ENCODE measurements at regions not wholly inside any gene's neighbourhood (a gene's known extent, or its start where the extent isn't known, plus 50 kb on each side); places are given as distances from the start of the nearest gene placed in this dataset.

- Mint-ChIP-seq H3K9me3 (peaks cover 6 to 53% (median 15%) of the 10 kb centered on the region in 11 donors), H3K36me3 (peaks cover 0 to 3% (median 0%) of the 10 kb centered on the region in 5 donors), H3K27ac (no peak overlapping the region), H3K4me1 (no peaks in the 10 kb centered on the region), H3K4me3 (no peak overlapping the region), H3K27me3 (no peaks in the 10 kb centered on the region)
- H3K27me3 ChIP-seq (ENCODE audit: control insufficient read depth in 2 of 2, insufficient read depth in 2 of 2, low read length in 2 of 2) = no peaks in the 10 kb centered on the region
- peaks cover 0 to 6% (median 0%) of the 10 kb centered on the region in 3 experiments for H3K9me3 ChIP-seq (ENCODE audit: control insufficient read depth in 2 of 3, low read length in 3 of 3)
- no peak overlapping the region for H3K27ac ChIP-seq (ENCODE audit: low read depth, low read length)
- no peaks in the 10 kb centered on the region for H3K36me3 ChIP-seq (ENCODE audit: control insufficient read depth in 2 of 3, insufficient read depth in 3 of 3, low read length in 3 of 3)
- ChIA-PET CTCF (no interaction called here), POLR2A (no interaction called here)
- intact Hi-C loops (cut with micrococcal nuclease) = no loop called here
- no peak overlapping the region for H3K4me3 ChIP-seq (ENCODE audit: low read length)
- DNase-seq = no peak
- H3K4me1 ChIP-seq (ENCODE audit: control insufficient read depth in 2 of 2, insufficient read depth in 2 of 2, low read length in 2 of 2) = no peaks in the 10 kb centered on the region
- no peak for ATAC-seq
Measured at GRCh38 chr11:23997356-23997755, 499.5 kb upstream of the LUZP2 start.

- CTCF ChIA-PET = no interaction called here
- H3K27me3 Mint-ChIP-seq = no peaks in the 10 kb centered on the region
- no peaks in the 10 kb centered on the region for H3K4me1 Mint-ChIP-seq
Measured at GRCh38 chr11:24005202-24005876, 491.5 kb upstream of the LUZP2 start.

GRCh38 chr11:24043842-24044241 is 453.0 kb upstream of the LUZP2 start:
- Mint-ChIP-seq H3K27ac (no peak overlapping the region), H3K36me3 (no peaks in the 10 kb centered on the region), H3K4me1 (no peaks in the 10 kb centered on the region), H3K9me3 (peaks cover 0 to 25% (median 12%) of the 10 kb centered on the region in 11 donors), H3K27me3 (no peaks in the 10 kb centered on the region), H3K4me3 (no peak overlapping the region)
- Histone ChIP-seq H3K4me1 (ENCODE audit: control insufficient read depth in 2 of 2, insufficient read depth in 2 of 2, low read length in 2 of 2) (no peaks in the 10 kb centered on the region), H3K27me3 (ENCODE audit: control insufficient read depth in 2 of 2, insufficient read depth in 2 of 2, low read length in 2 of 2) (no peaks in the 10 kb centered on the region), H3K4me3 (ENCODE audit: low read length) (no peak overlapping the region), H3K27ac (ENCODE audit: low read depth, low read length) (no peak overlapping the region), H3K9me3 (ENCODE audit: control insufficient read depth in 2 of 3, low read length in 3 of 3) (peaks cover 0 to 10% (median 0%) of the 10 kb centered on the region in 3 experiments), H3K36me3 (ENCODE audit: control insufficient read depth in 2 of 3, insufficient read depth in 3 of 3, low read length in 3 of 3) (no peaks in the 10 kb centered on the region)
- no peak for DNase-seq
- intact Hi-C loops (cut with micrococcal nuclease) = no loop called here
- no peak for ATAC-seq
- POLR2A ChIA-PET = no interaction called here
- CTCF ChIA-PET = no interaction called here

More at GRCh38 chr11:24005202-24005876, 491.5 kb upstream of the LUZP2 start:
- no peak overlapping the region for H3K4me3 Mint-ChIP-seq
- H3K4me3 ChIP-seq (ENCODE audit: low read length) = no peak overlapping the region
- no peaks in the 10 kb centered on the region for H3K4me1 ChIP-seq (ENCODE audit: control insufficient read depth in 2 of 2, insufficient read depth in 2 of 2, low read length in 2 of 2)
- POLR2A ChIA-PET = no interaction called here
- H3K9me3 Mint-ChIP-seq = peaks cover 2 to 21% (median 7%) of the 10 kb centered on the region in 11 donors
- H3K9me3 ChIP-seq (ENCODE audit: control insufficient read depth in 2 of 3, low read length in 3 of 3) = no peaks in the 10 kb centered on the region
- H3K27me3 ChIP-seq (ENCODE audit: control insufficient read depth in 2 of 2, insufficient read depth in 2 of 2, low read length in 2 of 2) = no peaks in the 10 kb centered on the region
- H3K27ac Mint-ChIP-seq = no peak overlapping the region
- ATAC-seq = no peak
- H3K27ac ChIP-seq (ENCODE audit: low read depth, low read length) = no peak overlapping the region
- intact Hi-C loops (cut with micrococcal nuclease) = no loop called here
- H3K36me3 Mint-ChIP-seq = no peaks in the 10 kb centered on the region
- DNase-seq = no peak
- H3K36me3 ChIP-seq (ENCODE audit: control insufficient read depth in 2 of 3, insufficient read depth in 3 of 3, low read length in 3 of 3) = no peaks in the 10 kb centered on the region

- H3K36me3 ChIP-seq (ENCODE audit: control insufficient read depth in 2 of 3, insufficient read depth in 3 of 3, low read length in 3 of 3) = no peaks in the 10 kb centered on the region
- no peak overlapping the region for H3K27ac ChIP-seq (ENCODE audit: low read depth, low read length)
- Mint-ChIP-seq H3K4me1 (no peaks in the 10 kb centered on the region), H3K27me3 (no peaks in the 10 kb centered on the region), H3K9me3 (peaks cover 0 to 32% (median 12%) of the 10 kb centered on the region in 11 donors), H3K36me3 (no peaks in the 10 kb centered on the region), H3K4me3 (no peak overlapping the region), H3K27ac (no peak overlapping the region)
- no peaks in the 10 kb centered on the region for H3K4me1 ChIP-seq (ENCODE audit: control insufficient read depth in 2 of 2, insufficient read depth in 2 of 2, low read length in 2 of 2)
- CTCF ChIA-PET = no interaction called here
- H3K27me3 ChIP-seq (ENCODE audit: control insufficient read depth in 2 of 2, insufficient read depth in 2 of 2, low read length in 2 of 2) = no peaks in the 10 kb centered on the region
- POLR2A ChIA-PET = no interaction called here
- no peak for ATAC-seq
- no peak overlapping the region for H3K4me3 ChIP-seq (ENCODE audit: low read length)
- DNase-seq = no peak
- H3K9me3 ChIP-seq (ENCODE audit: control insufficient read depth in 2 of 3, low read length in 3 of 3) = peaks cover 0 to 10% (median 0%) of the 10 kb centered on the region in 3 experiments
- intact Hi-C loops (cut with micrococcal nuclease) = no loop called here
Measured at GRCh38 chr11:24046731-24047130, 450.1 kb upstream of the LUZP2 start.

- Mint-ChIP-seq H3K4me1 (no peaks in the 10 kb centered on the region), H3K4me3 (no peak overlapping the region), H3K9me3 (peaks cover 0 to 11% (median 0%) of the 10 kb centered on the region in 11 donors), H3K36me3 (no peaks in the 10 kb centered on the region), H3K27ac (no peak overlapping the region), H3K27me3 (no peaks in the 10 kb centered on the region)
- Histone ChIP-seq H3K9me3 (ENCODE audit: control insufficient read depth in 2 of 3, low read length in 3 of 3) (no peaks in the 10 kb centered on the region), H3K27me3 (ENCODE audit: control insufficient read depth in 2 of 2, insufficient read depth in 2 of 2, low read length in 2 of 2) (no peaks in the 10 kb centered on the region), H3K4me1 (ENCODE audit: control insufficient read depth in 2 of 2, insufficient read depth in 2 of 2, low read length in 2 of 2) (no peaks in the 10 kb centered on the region), H3K27ac (ENCODE audit: low read depth, low read length) (no peak overlapping the region), H3K36me3 (ENCODE audit: control insufficient read depth in 2 of 3, insufficient read depth in 3 of 3, low read length in 3 of 3) (no peaks in the 10 kb centered on the region), H3K4me3 (ENCODE audit: low read length) (no peak overlapping the region)
- intact Hi-C loops (cut with micrococcal nuclease) = no loop called here
- DNase-seq (no peak), ATAC-seq (no peak)
- ChIA-PET CTCF (no interaction called here), POLR2A (no interaction called here)
Measured at GRCh38 chr11:24056051-24056450, 440.8 kb upstream of the LUZP2 start.

GRCh38 chr11:24060125-24060524 is 436.7 kb upstream of the LUZP2 start:
- no peak for ATAC-seq
- ChIA-PET POLR2A (no interaction called here), CTCF (no interaction called here)
- H3K27me3 Mint-ChIP-seq = no peaks in the 10 kb centered on the region
- H3K9me3 Mint-ChIP-seq = peaks cover 0 to 13% (median 0%) of the 10 kb centered on the region in 11 donors
- no peaks in the 10 kb centered on the region for H3K4me1 Mint-ChIP-seq
- Histone ChIP-seq H3K4me1 (ENCODE audit: control insufficient read depth in 2 of 2, insufficient read depth in 2 of 2, low read length in 2 of 2) (no peaks in the 10 kb centered on the region), H3K4me3 (ENCODE audit: low read length) (no peak overlapping the region), H3K27me3 (ENCODE audit: control insufficient read depth in 2 of 2, insufficient read depth in 2 of 2, low read length in 2 of 2) (no peaks in the 10 kb centered on the region), H3K27ac (ENCODE audit: low read depth, low read length) (no peak overlapping the region), H3K9me3 (ENCODE audit: control insufficient read depth in 2 of 3, low read length in 3 of 3) (no peaks in the 10 kb centered on the region), H3K36me3 (ENCODE audit: control insufficient read depth in 2 of 3, insufficient read depth in 3 of 3, low read length in 3 of 3) (no peaks in the 10 kb centered on the region)
- no peak overlapping the region for H3K4me3 Mint-ChIP-seq
- H3K36me3 Mint-ChIP-seq = no peaks in the 10 kb centered on the region
- DNase-seq = no peak
- H3K27ac Mint-ChIP-seq = no peak overlapping the region
- intact Hi-C loops (cut with micrococcal nuclease) = no loop called here

- ATAC-seq = no peak
- intact Hi-C loops (cut with micrococcal nuclease) = no loop called here
- CTCF ChIA-PET = no interaction called here
Measured at GRCh38 chr11:24064309-24064903, 432.4 kb upstream of the LUZP2 start.

More at GRCh38 chr11:24064309-24064903, 432.4 kb upstream of the LUZP2 start:
- Histone ChIP-seq H3K36me3 (ENCODE audit: control insufficient read depth in 2 of 3, insufficient read depth in 3 of 3, low read length in 3 of 3) (no peaks in the 10 kb centered on the region), H3K27ac (ENCODE audit: low read depth, low read length) (no peak overlapping the region), H3K4me3 (ENCODE audit: low read length) (no peak overlapping the region), H3K9me3 (ENCODE audit: control insufficient read depth in 2 of 3, low read length in 3 of 3) (no peaks in the 10 kb centered on the region), H3K4me1 (ENCODE audit: control insufficient read depth in 2 of 2, insufficient read depth in 2 of 2, low read length in 2 of 2) (no peaks in the 10 kb centered on the region), H3K27me3 (ENCODE audit: control insufficient read depth in 2 of 2, insufficient read depth in 2 of 2, low read length in 2 of 2) (no peaks in the 10 kb centered on the region)
- Mint-ChIP-seq H3K9me3 (peaks cover 0 to 9% (median 0%) of the 10 kb centered on the region in 11 donors), H3K4me3 (no peak overlapping the region), H3K4me1 (no peaks in the 10 kb centered on the region), H3K27me3 (no peaks in the 10 kb centered on the region), H3K27ac (no peak overlapping the region), H3K36me3 (no peaks in the 10 kb centered on the region)
- POLR2A ChIA-PET = no interaction called here
- no peak for DNase-seq

All from naive thymus-derived CD4-positive, alpha-beta T cell (primary cell).